Astrocyte of the spinal cord (primary cell): ENCODE measurements at regions not wholly inside any gene's neighbourhood (a gene's known extent, or its start where the extent isn't known, plus 50 kb on each side); places are given as distances from the start of the nearest gene placed in this dataset.

Experiments used
- DNase-seq: peaks from one replicate; pipeline ENCODE4 v3.0.0; 2011; ENCODE audit warnings: low read depth, low spot score
- H3K4me3 ChIP-seq: 2 replicates; pipeline ENCODE4 v1.5.1; 2011; ENCODE audit warnings: low read depth, mild to moderate bottlenecking, low read length, moderate library complexity
- in situ Hi-C: cut with HindIII; loops from 2 replicates; pipeline ENCODE4 v1.10.0; 2017; ENCODE audit warnings: low sequenced_read_pairs
- TF ChIP-seq, protein P1 (sequence below): IDR thresholded peaks from 2 replicates; pipeline ENCODE4 v1.5.1; 2012; ENCODE audit warnings: low read depth, mild to moderate bottlenecking, low read length, inconsistent platforms

DNA sequence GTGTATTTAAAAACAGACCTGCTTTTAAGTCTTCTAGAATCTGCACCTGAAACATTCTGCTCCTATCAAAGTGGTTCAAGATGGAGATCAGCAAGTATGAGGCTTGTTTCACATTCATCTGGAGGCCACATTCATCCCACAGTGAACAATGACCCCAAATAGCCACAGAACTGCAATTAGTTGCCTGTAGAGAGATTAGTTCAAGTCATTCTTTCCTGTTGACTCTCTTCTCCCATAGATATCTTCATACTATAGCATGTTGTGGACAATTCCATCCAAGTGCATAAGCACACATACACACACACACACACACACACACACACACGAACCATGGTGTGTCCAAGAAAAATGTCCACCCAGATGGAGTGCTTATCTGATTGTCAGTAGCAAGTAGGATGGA, 101.7 kb upstream of the FGGY start:
- in situ Hi-C loops = no loop called here
- peak; percentile 35 for DNase-seq

DNA sequence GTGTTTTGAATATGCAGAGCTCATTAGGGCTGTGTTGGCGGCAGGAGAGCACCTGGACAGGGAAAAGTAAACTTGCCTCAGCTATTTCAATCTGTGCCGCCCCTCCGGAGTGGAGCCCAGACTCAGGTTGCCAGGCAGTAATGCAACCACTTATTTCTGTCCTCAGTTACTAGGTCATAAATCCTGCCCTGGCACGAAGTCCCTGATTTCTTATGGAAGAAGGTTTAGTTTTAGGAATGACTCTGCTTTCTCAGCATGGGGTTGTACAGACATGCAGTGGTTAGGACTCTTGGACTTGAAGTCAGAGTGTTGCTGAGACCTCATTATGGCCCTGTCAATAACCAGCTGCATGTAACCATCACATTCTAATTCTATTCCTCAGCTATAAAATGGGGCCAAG, 98.3 kb upstream of the FGGY start:
- in situ Hi-C loops = no loop called here
- H3K4me3 ChIP-seq = no peak overlapping the region
- peak; percentile 53 for DNase-seq
- TF ChIP-seq, protein P1, sequence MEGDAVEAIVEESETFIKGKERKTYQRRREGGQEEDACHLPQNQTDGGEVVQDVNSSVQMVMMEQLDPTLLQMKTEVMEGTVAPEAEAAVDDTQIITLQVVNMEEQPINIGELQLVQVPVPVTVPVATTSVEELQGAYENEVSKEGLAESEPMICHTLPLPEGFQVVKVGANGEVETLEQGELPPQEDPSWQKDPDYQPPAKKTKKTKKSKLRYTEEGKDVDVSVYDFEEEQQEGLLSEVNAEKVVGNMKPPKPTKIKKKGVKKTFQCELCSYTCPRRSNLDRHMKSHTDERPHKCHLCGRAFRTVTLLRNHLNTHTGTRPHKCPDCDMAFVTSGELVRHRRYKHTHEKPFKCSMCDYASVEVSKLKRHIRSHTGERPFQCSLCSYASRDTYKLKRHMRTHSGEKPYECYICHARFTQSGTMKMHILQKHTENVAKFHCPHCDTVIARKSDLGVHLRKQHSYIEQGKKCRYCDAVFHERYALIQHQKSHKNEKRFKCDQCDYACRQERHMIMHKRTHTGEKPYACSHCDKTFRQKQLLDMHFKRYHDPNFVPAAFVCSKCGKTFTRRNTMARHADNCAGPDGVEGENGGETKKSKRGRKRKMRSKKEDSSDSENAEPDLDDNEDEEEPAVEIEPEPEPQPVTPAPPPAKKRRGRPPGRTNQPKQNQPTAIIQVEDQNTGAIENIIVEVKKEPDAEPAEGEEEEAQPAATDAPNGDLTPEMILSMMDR = no peak

More for the DNA sequence above, 101.7 kb upstream of the FGGY start:
- no peak overlapping the region for H3K4me3 ChIP-seq
- TF ChIP-seq, protein P1 = no peak

GRCh38 chr1:59199147-59199546, 97.7 kb upstream of the FGGY start:
- no peak for DNase-seq
- H3K4me3 ChIP-seq = no peak overlapping the region
- TF ChIP-seq, protein P1 = no peak
- in situ Hi-C loops = no loop called here

- in situ Hi-C loops = no loop called here
- TF ChIP-seq, protein P1 = no peak
- H3K4me3 ChIP-seq = no peak overlapping the region
- DNase-seq = no peak
Measured at GRCh38 chr1:59199719-59200376, 97.0 kb upstream of the FGGY start.

DNA sequence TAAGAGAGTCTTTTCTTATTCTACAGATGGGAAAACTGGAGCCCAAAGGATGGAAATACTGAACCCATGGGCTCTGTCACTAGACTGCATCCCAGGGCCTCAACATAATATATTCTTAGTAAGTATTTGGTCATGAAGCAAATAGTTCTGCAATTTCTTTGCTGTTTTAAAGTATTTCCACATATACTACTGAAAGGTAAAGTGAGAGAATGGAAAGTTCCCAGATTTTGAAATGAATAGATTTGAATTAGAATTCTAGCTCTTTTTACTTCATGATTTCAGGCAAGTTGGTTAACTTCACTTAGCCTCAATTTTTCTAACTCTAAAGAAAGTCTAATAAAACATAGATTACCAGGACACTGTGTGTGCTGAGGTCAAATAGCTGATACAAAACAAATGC, 95.6 kb upstream of the FGGY start:
- no peak overlapping the region for H3K4me3 ChIP-seq
- DNase-seq = no peak
- TF ChIP-seq, protein P1 = no peak
- in situ Hi-C loops = no loop called here

GRCh38 chr1:59202455-59202854, 94.4 kb upstream of the FGGY start:
- TF ChIP-seq, protein P1 = no peak
- no peak overlapping the region for H3K4me3 ChIP-seq
- no peak for DNase-seq
- in situ Hi-C loops = no loop called here
